ENCODE measurements at regions not wholly inside any gene's neighbourhood (a gene's known extent, or its start where the extent isn't known, plus 50 kb on each side); places are given as distances from the start of the nearest gene placed in this dataset.
A peak's percentile ranks its signal among the peaks of the same experiment; 100 is the strongest.

GRCh38 chr12:46499226-46499625 is 126.7 kb upstream of the SLC38A2 start:
- Mint-ChIP-seq H3K27me3 (ENCODE audit: low read depth) (no peaks in the 10 kb centered on the region), H3K4me3 (no peak overlapping the region), H3K36me3 (peaks cover 31% of the 10 kb centered on the region), H3K27ac (no peak overlapping the region), H3K4me1 (peaks cover 8% of the 10 kb centered on the region), H3K9me3 (peaks cover 44% of the 10 kb centered on the region)
- POLR2A ChIA-PET: no interaction called here
- no peak for ATAC-seq
- TF ChIP-seq EMX1 (CRISPR knock-in tag; IDR thresholded peaks at IDR 0.05) (no peak), MLX (CRISPR knock-in tag; IDR thresholded peaks at IDR 0.05) (no peak), CREM (CRISPR knock-in tag; IDR thresholded peaks at IDR 0.05) (no peak), CBFB (CRISPR knock-in tag; IDR thresholded peaks at IDR 0.05; ENCODE audit: low read depth) (no peak)
- CTCF ChIA-PET: no interaction called here
- no peak for DNase-seq (ENCODE audit: low spot score)

- DNase-seq (ENCODE audit: low spot score) (no peak), ATAC-seq (no peak)
- peaks cover 32% of the 10 kb centered on the region for H3K9me3 Mint-ChIP-seq
- no peak overlapping the region for H3K27ac Mint-ChIP-seq
- no peak overlapping the region for H3K4me3 Mint-ChIP-seq
- ChIA-PET CTCF (no interaction called here), POLR2A (no interaction called here)
- H3K36me3 Mint-ChIP-seq: peaks cover 25% of the 10 kb centered on the region
- peaks cover 21% of the 10 kb centered on the region for H3K4me1 Mint-ChIP-seq
- TF ChIP-seq FOXK1 (CRISPR knock-in tag; IDR thresholded peaks at IDR 0.05): no peak
- TF ChIP-seq ZMAT4 (CRISPR knock-in tag; IDR thresholded peaks at IDR 0.05): no peak
- no peak for TF ChIP-seq EMX1 (CRISPR knock-in tag; IDR thresholded peaks at IDR 0.05)
- TF ChIP-seq GTF2I (CRISPR knock-in tag; conservative IDR thresholded peaks at IDR 0.05): no peak
- no peak for TF ChIP-seq JAZF1 (CRISPR knock-in tag; IDR thresholded peaks at IDR 0.05)
- TF ChIP-seq, protein P1, sequence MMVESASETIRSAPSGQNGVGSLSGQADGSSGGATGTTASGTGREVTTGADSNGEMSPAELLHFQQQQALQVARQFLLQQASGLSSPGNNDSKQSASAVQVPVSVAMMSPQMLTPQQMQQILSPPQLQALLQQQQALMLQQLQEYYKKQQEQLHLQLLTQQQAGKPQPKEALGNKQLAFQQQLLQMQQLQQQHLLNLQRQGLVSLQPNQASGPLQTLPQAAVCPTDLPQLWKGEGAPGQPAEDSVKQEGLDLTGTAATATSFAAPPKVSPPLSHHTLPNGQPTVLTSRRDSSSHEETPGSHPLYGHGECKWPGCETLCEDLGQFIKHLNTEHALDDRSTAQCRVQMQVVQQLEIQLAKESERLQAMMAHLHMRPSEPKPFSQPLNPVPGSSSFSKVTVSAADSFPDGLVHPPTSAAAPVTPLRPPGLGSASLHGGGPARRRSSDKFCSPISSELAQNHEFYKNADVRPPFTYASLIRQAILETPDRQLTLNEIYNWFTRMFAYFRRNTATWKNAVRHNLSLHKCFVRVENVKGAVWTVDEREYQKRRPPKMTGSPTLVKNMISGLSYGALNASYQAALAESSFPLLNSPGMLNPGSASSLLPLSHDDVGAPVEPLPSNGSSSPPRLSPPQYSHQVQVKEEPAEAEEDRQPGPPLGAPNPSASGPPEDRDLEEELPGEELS (CRISPR knock-in tag; IDR thresholded peaks at IDR 0.05): no peak
- no peak for TF ChIP-seq ZNF416 (CRISPR knock-in tag; IDR thresholded peaks at IDR 0.05)
- no peak for TF ChIP-seq ZNF423 (CRISPR knock-in tag; IDR thresholded peaks at IDR 0.05)
- no peaks in the 10 kb centered on the region for H3K27me3 Mint-ChIP-seq (ENCODE audit: low read depth)
Observed at GRCh38 chr12:46497739-46498138, 125.2 kb upstream of the SLC38A2 start.

DNA sequence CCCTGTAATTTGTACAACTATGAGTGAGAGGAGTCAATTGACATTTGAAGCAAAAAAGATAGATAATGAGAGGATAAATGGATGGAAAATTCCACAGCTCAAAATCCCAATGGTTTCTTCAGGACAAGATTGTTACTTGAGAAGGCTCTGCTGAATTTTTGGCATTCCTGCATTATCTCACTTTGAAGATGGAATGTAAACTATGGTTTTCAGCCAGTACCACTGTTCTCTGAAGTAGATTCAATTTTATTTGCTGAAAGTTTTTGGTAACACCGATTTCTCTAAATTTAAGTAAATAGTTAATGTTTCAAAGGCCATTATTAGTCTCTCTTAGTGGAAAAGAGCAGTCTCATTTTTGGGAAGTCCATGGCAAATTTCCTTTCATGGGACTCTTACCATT is 121.9 kb upstream of the SLC38A2 start:
- ChIA-PET POLR2A (interaction anchor here (0.6 kb wide), 1 partner anchor 478 kb away, joined by 3 read pairs; no protein-coding TSS in a partner anchor), CTCF (interaction anchor here (1.0 kb wide), 1 partner anchor 121 kb away, joined by 4 read pairs; no protein-coding TSS in a partner anchor)
- TF ChIP-seq ZSCAN18 (CRISPR knock-in tag; IDR thresholded peaks at IDR 0.05) (no peak), TEAD4 (CRISPR knock-in tag; IDR thresholded peaks at IDR 0.05) (peak; percentile 82; the same call in 1 of the 2 replicates), TEAD1 (CRISPR knock-in tag; IDR thresholded peaks at IDR 0.05) (peak; percentile 96; the same call in 1 of the 2 replicates)
- H3K9me3 Mint-ChIP-seq: peaks cover 4% of the 10 kb centered on the region; the same call in 1 of the 2 replicates
- H3K27ac Mint-ChIP-seq: peak overlapping the region; percentile 88
- H3K27me3 Mint-ChIP-seq (ENCODE audit: low read depth): no peaks in the 10 kb centered on the region
- ATAC-seq (peak; percentile 82), DNase-seq (ENCODE audit: low spot score) (no peak)
- H3K36me3 Mint-ChIP-seq: no peaks in the 10 kb centered on the region
- H3K4me3 Mint-ChIP-seq: peak overlapping the region; percentile 19; the same call in 1 of the 2 replicates
- H3K4me1 Mint-ChIP-seq: peaks cover 28% of the 10 kb centered on the region

DNA sequence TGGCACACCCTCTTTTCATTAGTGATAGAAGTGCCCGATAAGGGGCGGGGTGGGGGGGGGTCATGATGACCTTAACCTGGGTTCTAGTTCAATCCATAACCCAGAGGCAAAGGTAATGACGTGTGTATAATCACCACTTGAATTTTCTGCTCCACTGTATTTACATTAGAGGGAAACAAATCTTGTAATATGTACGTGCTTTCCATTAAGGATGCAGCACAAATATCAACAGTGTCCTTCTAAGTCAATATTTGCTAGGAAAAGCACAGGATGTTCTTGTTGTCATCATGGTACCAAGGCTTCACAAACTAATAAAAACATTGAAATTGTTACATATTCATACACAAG is 121.2 kb upstream of the SLC38A2 start:
- Mint-ChIP-seq H3K27ac (peak overlapping the region; percentile 88), H3K4me1 (peaks cover 28% of the 10 kb centered on the region), H3K27me3 (ENCODE audit: low read depth) (no peaks in the 10 kb centered on the region), H3K36me3 (no peaks in the 10 kb centered on the region), H3K4me3 (0 out of 2 replicates have a peak overlapping the region, but pooled peaks have one; percentile 11), H3K9me3 (peaks cover 4% of the 10 kb centered on the region; the same call in 1 of the 2 replicates)
- TF ChIP-seq, protein P2, sequence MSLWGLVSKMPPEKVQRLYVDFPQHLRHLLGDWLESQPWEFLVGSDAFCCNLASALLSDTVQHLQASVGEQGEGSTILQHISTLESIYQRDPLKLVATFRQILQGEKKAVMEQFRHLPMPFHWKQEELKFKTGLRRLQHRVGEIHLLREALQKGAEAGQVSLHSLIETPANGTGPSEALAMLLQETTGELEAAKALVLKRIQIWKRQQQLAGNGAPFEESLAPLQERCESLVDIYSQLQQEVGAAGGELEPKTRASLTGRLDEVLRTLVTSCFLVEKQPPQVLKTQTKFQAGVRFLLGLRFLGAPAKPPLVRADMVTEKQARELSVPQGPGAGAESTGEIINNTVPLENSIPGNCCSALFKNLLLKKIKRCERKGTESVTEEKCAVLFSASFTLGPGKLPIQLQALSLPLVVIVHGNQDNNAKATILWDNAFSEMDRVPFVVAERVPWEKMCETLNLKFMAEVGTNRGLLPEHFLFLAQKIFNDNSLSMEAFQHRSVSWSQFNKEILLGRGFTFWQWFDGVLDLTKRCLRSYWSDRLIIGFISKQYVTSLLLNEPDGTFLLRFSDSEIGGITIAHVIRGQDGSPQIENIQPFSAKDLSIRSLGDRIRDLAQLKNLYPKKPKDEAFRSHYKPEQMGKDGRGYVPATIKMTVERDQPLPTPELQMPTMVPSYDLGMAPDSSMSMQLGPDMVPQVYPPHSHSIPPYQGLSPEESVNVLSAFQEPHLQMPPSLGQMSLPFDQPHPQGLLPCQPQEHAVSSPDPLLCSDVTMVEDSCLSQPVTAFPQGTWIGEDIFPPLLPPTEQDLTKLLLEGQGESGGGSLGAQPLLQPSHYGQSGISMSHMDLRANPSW (CRISPR knock-in tag; conservative IDR thresholded peaks at IDR 0.05; ENCODE audit: low read depth): no peak
- TF ChIP-seq, protein P3, sequence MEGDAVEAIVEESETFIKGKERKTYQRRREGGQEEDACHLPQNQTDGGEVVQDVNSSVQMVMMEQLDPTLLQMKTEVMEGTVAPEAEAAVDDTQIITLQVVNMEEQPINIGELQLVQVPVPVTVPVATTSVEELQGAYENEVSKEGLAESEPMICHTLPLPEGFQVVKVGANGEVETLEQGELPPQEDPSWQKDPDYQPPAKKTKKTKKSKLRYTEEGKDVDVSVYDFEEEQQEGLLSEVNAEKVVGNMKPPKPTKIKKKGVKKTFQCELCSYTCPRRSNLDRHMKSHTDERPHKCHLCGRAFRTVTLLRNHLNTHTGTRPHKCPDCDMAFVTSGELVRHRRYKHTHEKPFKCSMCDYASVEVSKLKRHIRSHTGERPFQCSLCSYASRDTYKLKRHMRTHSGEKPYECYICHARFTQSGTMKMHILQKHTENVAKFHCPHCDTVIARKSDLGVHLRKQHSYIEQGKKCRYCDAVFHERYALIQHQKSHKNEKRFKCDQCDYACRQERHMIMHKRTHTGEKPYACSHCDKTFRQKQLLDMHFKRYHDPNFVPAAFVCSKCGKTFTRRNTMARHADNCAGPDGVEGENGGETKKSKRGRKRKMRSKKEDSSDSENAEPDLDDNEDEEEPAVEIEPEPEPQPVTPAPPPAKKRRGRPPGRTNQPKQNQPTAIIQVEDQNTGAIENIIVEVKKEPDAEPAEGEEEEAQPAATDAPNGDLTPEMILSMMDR (IDR thresholded peaks at IDR 0.05): no peak
- no peak for TF ChIP-seq NR1H2 (CRISPR knock-in tag; IDR thresholded peaks at IDR 0.05)
- TF ChIP-seq GABPB1 (CRISPR knock-in tag; IDR thresholded peaks at IDR 0.05): peak; percentile 84
- TF ChIP-seq, protein P4, sequence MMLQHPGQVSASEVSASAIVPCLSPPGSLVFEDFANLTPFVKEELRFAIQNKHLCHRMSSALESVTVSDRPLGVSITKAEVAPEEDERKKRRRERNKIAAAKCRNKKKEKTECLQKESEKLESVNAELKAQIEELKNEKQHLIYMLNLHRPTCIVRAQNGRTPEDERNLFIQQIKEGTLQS (CRISPR knock-in tag; conservative IDR thresholded peaks at IDR 0.05): no peak
- no peak for TF ChIP-seq SMAD3 (CRISPR knock-in tag; IDR thresholded peaks at IDR 0.05; ENCODE audit: borderline replicate concordance)
- no peak for TF ChIP-seq ZNF416 (CRISPR knock-in tag; IDR thresholded peaks at IDR 0.05)
- ATAC-seq: no peak
- POLR2A ChIA-PET: interaction anchor here (0.6 kb wide), 1 partner anchor 478 kb away, joined by 3 read pairs; no protein-coding TSS in a partner anchor
- CTCF ChIA-PET: interaction anchor here (1.0 to 2.0 kb wide), 2 partner anchors 10 to 121 kb away, joined by 4 read pairs; no protein-coding TSS in a partner anchor
- no peak for DNase-seq (ENCODE audit: low spot score)

Data from WTC11 (cell line).